Memory B cell (primary cell): ENCODE measurements at regions not wholly inside any gene's neighbourhood (a gene's known extent, or its start where the extent isn't known, plus 50 kb on each side); places are given as distances from the start of the nearest gene placed in this dataset.
"Not testable (repeated sequence)": the region's sequence is repeated elsewhere in the genome, so short reads cannot be mapped to it uniquely, and the experiment has no call there.

Experiments used
- ATAC-seq: fragments of 150-1000 bp; cut with Tn5 transposase; 2 replicates; pipeline ENCODE4 v1.10.0; 2021; ENCODE audit warnings: low read depth, mild to moderate bottlenecking, moderate library complexity
- DNase-seq, 2 donors: peaks; one replicate each; pipeline ENCODE4 v3.0.0; 2022; ENCODE audit warnings: low spot score in 2 of 2
- H3K27ac Mint-ChIP-seq: one replicate; pipeline ENCODE4 v1.8.0; 2022; ENCODE audit warnings: mild to moderate bottlenecking, moderate library complexity, mixed read lengths
- H3K27me3 Mint-ChIP-seq: one replicate; pipeline ENCODE4 v1.8.0; 2022; ENCODE audit warnings: mixed read lengths
- H3K36me3 Mint-ChIP-seq: one replicate; pipeline ENCODE4 v1.8.0; 2022; ENCODE audit warnings: mild to moderate bottlenecking, mixed read lengths
- H3K4me1 Mint-ChIP-seq: one replicate; pipeline ENCODE4 v1.8.0; 2022; ENCODE audit warnings: mixed read lengths
- H3K4me3 Mint-ChIP-seq: one replicate; pipeline ENCODE4 v1.8.0; 2022; ENCODE audit warnings: mild to moderate bottlenecking, moderate library complexity, mixed read lengths
- H3K9me3 Mint-ChIP-seq: one replicate; pipeline ENCODE4 v1.8.0; 2022; ENCODE audit warnings: mixed read lengths

- DNase-seq (no peak), ATAC-seq (no peak)
- Mint-ChIP-seq H3K27ac (no peak overlapping the region), H3K9me3 (no peaks in the 10 kb centered on the region), H3K4me1 (no peaks in the 10 kb centered on the region), H3K4me3 (no peak overlapping the region), H3K27me3 (no peaks in the 10 kb centered on the region), H3K36me3 (no peaks in the 10 kb centered on the region)
Measured at GRCh38 chr4:77501240-77501639, 104.4 kb upstream of the CXCL13 start.

GRCh38 chr4:77501851-77502250 is 103.8 kb upstream of the CXCL13 start:
- ATAC-seq (no peak), DNase-seq (no peak)
- no peaks in the 10 kb centered on the region for H3K4me1 Mint-ChIP-seq
- H3K9me3 Mint-ChIP-seq, result no peaks in the 10 kb centered on the region
- no peak overlapping the region for H3K27ac Mint-ChIP-seq
- H3K36me3 Mint-ChIP-seq, result no peaks in the 10 kb centered on the region
- no peaks in the 10 kb centered on the region for H3K27me3 Mint-ChIP-seq
- no peak overlapping the region for H3K4me3 Mint-ChIP-seq

DNA sequence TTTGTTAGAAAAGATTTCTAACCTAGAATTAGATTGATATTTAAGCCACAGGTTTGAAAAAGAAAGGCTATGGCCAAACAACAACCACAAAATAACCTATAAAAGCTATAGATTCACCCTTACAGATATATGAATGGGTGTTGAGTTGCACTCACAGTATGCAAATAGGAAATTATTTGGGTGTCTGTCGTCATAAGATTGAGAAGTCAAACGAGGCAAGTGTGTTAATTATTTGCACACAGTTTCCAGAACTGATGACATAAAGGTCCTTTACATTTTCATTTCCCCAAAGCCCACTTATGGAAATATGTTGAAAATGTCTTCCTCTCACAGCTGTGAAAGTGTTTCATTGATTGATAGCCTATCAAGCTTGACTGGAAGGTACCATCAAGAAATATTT is 101.2 kb upstream of the CXCL13 start:
- no peaks in the 10 kb centered on the region for H3K4me1 Mint-ChIP-seq
- no peaks in the 10 kb centered on the region for H3K9me3 Mint-ChIP-seq
- H3K36me3 Mint-ChIP-seq, result no peaks in the 10 kb centered on the region
- no peak for ATAC-seq
- no peak overlapping the region for H3K4me3 Mint-ChIP-seq
- H3K27ac Mint-ChIP-seq, result no peak overlapping the region
- DNase-seq, result no peak
- no peaks in the 10 kb centered on the region for H3K27me3 Mint-ChIP-seq

GRCh38 chr4:77505275-77505957 is 100.2 kb upstream of the CXCL13 start:
- H3K4me3 Mint-ChIP-seq, result no peak overlapping the region
- no peaks in the 10 kb centered on the region for H3K9me3 Mint-ChIP-seq
- ATAC-seq (no peak), DNase-seq (no peak)
- H3K27me3 Mint-ChIP-seq, result no peaks in the 10 kb centered on the region
- H3K4me1 Mint-ChIP-seq, result no peaks in the 10 kb centered on the region
- H3K27ac Mint-ChIP-seq, result no peak overlapping the region
- H3K36me3 Mint-ChIP-seq, result no peaks in the 10 kb centered on the region

DNA sequence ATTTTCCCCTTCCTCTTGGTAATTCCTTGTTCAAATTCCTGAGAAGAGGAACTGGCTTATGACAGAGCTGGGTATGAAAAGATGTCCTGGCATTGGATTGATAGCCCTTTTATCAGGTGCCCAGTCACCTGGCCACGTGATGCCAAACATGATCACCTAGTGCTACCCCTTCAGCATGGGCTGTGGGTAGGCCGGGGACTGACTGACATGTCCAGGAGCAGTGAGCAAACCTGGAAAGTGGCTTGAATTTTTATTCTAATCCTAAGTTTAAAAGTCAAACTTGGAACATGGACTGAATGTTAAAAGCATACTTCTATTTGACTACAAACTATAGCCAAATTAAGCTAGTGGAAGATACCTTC is 99.7 kb upstream of the CXCL13 start:
- ATAC-seq, result no peak

DNA sequence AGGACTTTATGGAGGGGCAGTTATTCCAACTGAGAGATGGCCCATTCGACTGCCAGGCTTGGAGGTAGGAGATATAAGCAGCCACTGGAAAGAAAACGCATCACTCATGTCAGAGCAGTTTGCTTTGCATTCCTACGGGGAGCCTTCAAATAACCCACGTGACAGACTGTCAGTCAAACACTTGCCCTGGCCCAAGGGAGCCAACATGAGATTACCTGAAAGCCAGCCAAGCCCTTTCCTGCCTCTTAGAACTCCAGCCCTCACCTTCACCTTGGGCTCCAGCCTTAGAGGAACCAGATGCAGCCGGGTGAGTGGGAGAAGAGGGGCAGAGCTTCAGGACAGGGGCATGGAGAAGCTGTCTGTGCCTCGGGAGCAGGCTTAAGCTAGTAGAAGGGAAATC is 95.3 kb upstream of the CXCL13 start:
- no peaks in the 10 kb centered on the region for H3K36me3 Mint-ChIP-seq
- no peak for DNase-seq
- H3K9me3 Mint-ChIP-seq, result no peaks in the 10 kb centered on the region
- H3K4me1 Mint-ChIP-seq, result no peaks in the 10 kb centered on the region
- no peak for ATAC-seq
- no peak overlapping the region for H3K4me3 Mint-ChIP-seq
- no peaks in the 10 kb centered on the region for H3K27me3 Mint-ChIP-seq
- H3K27ac Mint-ChIP-seq, result no peak overlapping the region

More for the DNA sequence above, 99.7 kb upstream of the CXCL13 start:
- Mint-ChIP-seq H3K9me3 (no peaks in the 10 kb centered on the region), H3K4me1 (no peaks in the 10 kb centered on the region), H3K4me3 (no peak overlapping the region), H3K27ac (no peak overlapping the region), H3K36me3 (no peaks in the 10 kb centered on the region), H3K27me3 (no peaks in the 10 kb centered on the region)
- no peak for DNase-seq

DNA sequence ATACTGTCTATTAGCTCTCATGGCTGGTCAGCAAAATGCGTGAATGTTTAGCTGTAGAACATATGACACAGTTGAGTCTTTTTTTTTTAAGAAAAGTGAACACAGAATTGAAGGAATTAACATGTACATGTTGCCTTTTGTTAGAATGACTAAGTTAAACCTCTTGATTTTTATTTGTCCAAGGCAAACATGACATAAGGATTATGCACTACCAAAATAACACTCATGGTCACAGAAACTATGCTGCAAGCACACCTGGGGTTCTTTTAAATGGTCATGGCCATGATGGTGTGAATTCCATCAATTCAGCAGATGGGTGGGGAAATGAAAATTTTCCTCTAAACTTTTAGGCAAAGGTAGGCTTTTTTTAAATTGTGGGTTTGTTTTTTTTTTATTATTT is 80.1 kb upstream of the CXCL13 start:
- Mint-ChIP-seq H3K9me3 (no peaks in the 10 kb centered on the region), H3K4me1 (no peaks in the 10 kb centered on the region), H3K36me3 (peaks cover 3% of the 10 kb centered on the region), H3K4me3 (no peak overlapping the region), H3K27ac (no peak overlapping the region), H3K27me3 (peaks cover 5% of the 10 kb centered on the region)
- no peak for ATAC-seq
- DNase-seq, result no peak

DNA sequence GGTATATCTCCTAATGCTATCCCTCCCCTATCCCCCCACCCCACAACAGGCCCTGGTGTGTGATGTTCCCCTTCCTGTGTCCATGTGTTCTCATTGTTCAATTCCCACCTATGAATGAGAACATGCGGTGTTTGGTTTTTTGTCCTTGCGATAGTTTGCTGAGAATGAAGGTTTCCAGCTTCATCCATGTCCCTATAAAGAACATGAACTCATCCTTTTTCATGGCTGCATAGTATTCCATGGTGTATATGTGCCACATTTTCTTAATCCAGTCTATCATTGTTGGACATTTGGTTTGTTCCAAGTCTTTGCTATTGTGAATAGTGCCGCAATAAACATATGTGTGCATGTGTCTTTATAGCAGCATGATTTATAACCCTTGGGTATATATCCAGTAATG is 77.7 kb upstream of the CXCL13 start:
- H3K4me3 Mint-ChIP-seq, H3K4me1 Mint-ChIP-seq, ATAC-seq, H3K27ac Mint-ChIP-seq, DNase-seq, H3K9me3 Mint-ChIP-seq, H3K36me3 Mint-ChIP-seq, H3K27me3 Mint-ChIP-seq: not testable (repeated sequence)

- no peak overlapping the region for H3K4me3 Mint-ChIP-seq
- H3K36me3 Mint-ChIP-seq, result peaks cover 3% of the 10 kb centered on the region
- no peaks in the 10 kb centered on the region for H3K4me1 Mint-ChIP-seq
- DNase-seq (no peak), ATAC-seq (no peak)
- H3K27me3 Mint-ChIP-seq, result peaks cover 5% of the 10 kb centered on the region
- peaks cover 4% of the 10 kb centered on the region for H3K9me3 Mint-ChIP-seq
- no peak overlapping the region for H3K27ac Mint-ChIP-seq
Measured at GRCh38 chr4:77538144-77538543, 67.5 kb upstream of the CXCL13 start.

DNA sequence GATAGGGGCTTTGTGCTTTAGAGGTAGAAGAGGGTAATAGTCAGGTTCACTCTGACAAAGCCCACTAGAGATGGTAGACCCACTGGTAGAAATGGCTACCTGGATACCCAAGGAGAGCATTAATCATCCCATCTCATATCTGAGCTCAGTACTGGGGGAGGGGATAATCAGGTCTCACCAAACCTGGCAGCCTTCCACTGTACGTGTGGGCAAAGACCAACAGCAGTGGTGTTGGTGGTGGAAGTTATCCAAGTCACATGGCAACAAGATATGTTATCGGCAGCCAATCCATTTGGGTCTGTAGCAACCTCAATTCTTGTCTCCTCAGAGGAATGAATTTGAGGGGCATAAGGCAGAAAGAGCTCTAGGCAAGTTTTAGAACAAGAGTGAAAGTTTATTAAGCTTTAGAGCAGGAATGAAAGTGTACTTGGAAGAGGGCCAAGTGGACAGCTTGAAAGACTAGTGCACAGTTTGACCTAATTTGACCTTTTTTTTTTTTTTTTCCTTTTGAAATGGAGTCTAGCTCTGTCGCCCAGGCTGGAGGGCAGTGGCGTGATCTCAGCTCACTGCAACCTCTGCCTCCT is 67.0 kb upstream of the CXCL13 start:
- DNase-seq (no peak), ATAC-seq (no peak)
- Mint-ChIP-seq H3K27me3 (peaks cover 5% of the 10 kb centered on the region), H3K36me3 (peaks cover 3% of the 10 kb centered on the region), H3K9me3 (peaks cover 4% of the 10 kb centered on the region), H3K27ac (no peak overlapping the region), H3K4me1 (no peaks in the 10 kb centered on the region), H3K4me3 (no peak overlapping the region)
